ENCODE measurements at regions not wholly inside any gene's neighbourhood (a gene's known extent, or its start where the extent isn't known, plus 50 kb on each side); places are given as distances from the start of the nearest gene placed in this dataset.

GRCh38 chr10:105982735-105983134, 1181.8 kb downstream of the SORCS1 start:
- Histone ChIP-seq H3K4me1 (ENCODE audit: control insufficient read depth in 1 of 2, insufficient read depth in 2 of 2, low read length in 2 of 2) (no peaks in the 10 kb centered on the region), H3K27me3 (ENCODE audit: low read depth, low read length) (no peaks in the 10 kb centered on the region), H3K9me3 (ENCODE audit: control insufficient read depth in 1 of 2, low read length in 2 of 2) (no peaks in the 10 kb centered on the region), H3K4me3 (ENCODE audit: low read depth in 1 of 2, low read length in 2 of 2) (no peak overlapping the region), H3K36me3 (ENCODE audit: control insufficient read depth in 1 of 2, insufficient read depth in 2 of 2, low read length in 2 of 2) (no peaks in the 10 kb centered on the region), H3K27ac (ENCODE audit: low read length) (no peak overlapping the region)

GRCh38 chr10:105981679-105982078, 1182.8 kb downstream of the SORCS1 start:
- Histone ChIP-seq H3K9me3 (ENCODE audit: control insufficient read depth in 1 of 2, low read length in 2 of 2) (no peaks in the 10 kb centered on the region), H3K27ac (ENCODE audit: low read length) (no peak overlapping the region), H3K27me3 (ENCODE audit: low read depth, low read length) (no peaks in the 10 kb centered on the region), H3K4me3 (ENCODE audit: low read depth in 1 of 2, low read length in 2 of 2) (no peak overlapping the region), H3K36me3 (ENCODE audit: control insufficient read depth in 1 of 2, insufficient read depth in 2 of 2, low read length in 2 of 2) (no peaks in the 10 kb centered on the region), H3K4me1 (ENCODE audit: control insufficient read depth in 1 of 2, insufficient read depth in 2 of 2, low read length in 2 of 2) (no peaks in the 10 kb centered on the region)

GRCh38 chr10:105974803-105975456, 1189.6 kb downstream of the SORCS1 start:
- H3K4me3 ChIP-seq (ENCODE audit: low read depth in 1 of 2, low read length in 2 of 2): peak overlapping the region; percentile 11 to 15
- H3K27me3 ChIP-seq (ENCODE audit: low read depth, low read length): no peaks in the 10 kb centered on the region
- H3K27ac ChIP-seq (ENCODE audit: low read length): no peak overlapping the region
- peaks cover 0 to 4% of the 10 kb centered on the region in 2 donors for H3K4me1 ChIP-seq (ENCODE audit: control insufficient read depth in 1 of 2, insufficient read depth in 2 of 2, low read length in 2 of 2)
- H3K9me3 ChIP-seq (ENCODE audit: control insufficient read depth in 1 of 2, low read length in 2 of 2): no peaks in the 10 kb centered on the region
- H3K36me3 ChIP-seq (ENCODE audit: control insufficient read depth in 1 of 2, insufficient read depth in 2 of 2, low read length in 2 of 2): no peaks in the 10 kb centered on the region

GRCh38 chr10:105973902-105974301, 1190.6 kb downstream of the SORCS1 start:
- H3K9me3 ChIP-seq (ENCODE audit: control insufficient read depth in 1 of 2, low read length in 2 of 2): no peaks in the 10 kb centered on the region
- peaks cover 0 to 4% of the 10 kb centered on the region in 2 donors for H3K4me1 ChIP-seq (ENCODE audit: control insufficient read depth in 1 of 2, insufficient read depth in 2 of 2, low read length in 2 of 2)
- no peak overlapping the region for H3K4me3 ChIP-seq (ENCODE audit: low read depth in 1 of 2, low read length in 2 of 2)
- no peak overlapping the region for H3K27ac ChIP-seq (ENCODE audit: low read length)
- no peaks in the 10 kb centered on the region for H3K27me3 ChIP-seq (ENCODE audit: low read depth, low read length)
- no peaks in the 10 kb centered on the region for H3K36me3 ChIP-seq (ENCODE audit: control insufficient read depth in 1 of 2, insufficient read depth in 2 of 2, low read length in 2 of 2)

GRCh38 chr10:105973360-105973759, 1191.1 kb downstream of the SORCS1 start:
- H3K4me1 ChIP-seq (ENCODE audit: control insufficient read depth in 1 of 2, insufficient read depth in 2 of 2, low read length in 2 of 2): peaks cover 0 to 4% of the 10 kb centered on the region in 2 donors
- H3K36me3 ChIP-seq (ENCODE audit: control insufficient read depth in 1 of 2, insufficient read depth in 2 of 2, low read length in 2 of 2): no peaks in the 10 kb centered on the region
- no peak overlapping the region for H3K4me3 ChIP-seq (ENCODE audit: low read depth in 1 of 2, low read length in 2 of 2)
- H3K27me3 ChIP-seq (ENCODE audit: low read depth, low read length): no peaks in the 10 kb centered on the region
- no peak overlapping the region for H3K27ac ChIP-seq (ENCODE audit: low read length)
- H3K9me3 ChIP-seq (ENCODE audit: control insufficient read depth in 1 of 2, low read length in 2 of 2): no peaks in the 10 kb centered on the region

GRCh38 chr10:105971460-105971859, 1193.0 kb downstream of the SORCS1 start:
- Histone ChIP-seq H3K27me3 (ENCODE audit: low read depth, low read length) (no peaks in the 10 kb centered on the region), H3K36me3 (ENCODE audit: control insufficient read depth in 1 of 2, insufficient read depth in 2 of 2, low read length in 2 of 2) (no peaks in the 10 kb centered on the region), H3K4me1 (ENCODE audit: control insufficient read depth in 1 of 2, insufficient read depth in 2 of 2, low read length in 2 of 2) (peaks cover 0 to 4% of the 10 kb centered on the region in 2 donors), H3K27ac (ENCODE audit: low read length) (no peak overlapping the region), H3K9me3 (ENCODE audit: control insufficient read depth in 1 of 2, low read length in 2 of 2) (no peaks in the 10 kb centered on the region), H3K4me3 (ENCODE audit: low read depth in 1 of 2, low read length in 2 of 2) (no peak overlapping the region)

DNA sequence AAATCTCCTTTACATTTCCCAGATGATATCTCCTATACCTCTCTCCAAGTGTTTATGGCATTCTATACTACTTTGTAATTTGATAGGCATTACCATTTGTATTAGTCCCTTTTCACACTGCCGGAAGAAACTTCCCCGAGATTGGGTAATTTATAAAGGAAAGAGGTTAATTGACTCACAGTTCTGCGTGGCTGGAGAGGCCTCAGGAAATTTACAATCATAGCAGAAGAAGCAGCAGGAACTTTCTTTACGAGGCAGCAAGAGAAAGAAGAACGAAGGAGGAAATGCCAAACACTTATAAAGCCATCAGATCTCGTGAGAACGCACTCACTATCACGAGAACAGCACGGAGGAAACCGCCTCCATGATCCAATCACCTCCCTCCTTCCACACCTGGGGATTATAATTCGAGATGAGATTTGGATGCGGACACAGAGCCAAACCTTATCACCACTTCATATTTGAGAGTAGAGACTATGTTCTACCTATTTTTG, 1194.6 kb downstream of the SORCS1 start:
- Histone ChIP-seq H3K4me3 (ENCODE audit: low read depth in 1 of 2, low read length in 2 of 2) (no peak overlapping the region), H3K4me1 (ENCODE audit: control insufficient read depth in 1 of 2, insufficient read depth in 2 of 2, low read length in 2 of 2) (peaks cover 0 to 4% of the 10 kb centered on the region in 2 donors), H3K36me3 (ENCODE audit: control insufficient read depth in 1 of 2, insufficient read depth in 2 of 2, low read length in 2 of 2) (no peaks in the 10 kb centered on the region), H3K9me3 (ENCODE audit: control insufficient read depth in 1 of 2, low read length in 2 of 2) (no peaks in the 10 kb centered on the region), H3K27me3 (ENCODE audit: low read depth, low read length) (no peaks in the 10 kb centered on the region), H3K27ac (ENCODE audit: low read length) (no peak overlapping the region)

DNA sequence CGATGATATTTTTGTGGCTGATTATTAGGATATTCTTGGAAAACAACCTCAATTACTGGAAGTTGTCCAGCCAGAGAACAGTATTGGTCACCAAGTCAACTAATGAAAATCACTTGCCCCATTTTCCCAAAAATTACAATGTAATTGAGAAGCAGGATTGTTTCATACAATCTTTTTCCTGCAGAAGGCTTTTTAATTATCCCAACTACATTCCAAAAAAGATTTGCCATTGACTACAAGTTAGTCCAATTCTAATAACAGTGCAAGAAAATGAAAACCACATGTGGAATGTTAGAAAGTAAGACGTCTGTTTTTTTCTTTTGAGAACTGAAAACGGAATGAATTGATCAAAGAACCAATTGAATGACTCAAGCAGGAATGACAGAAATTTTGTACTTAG, 1195.8 kb downstream of the SORCS1 start:
- H3K36me3 ChIP-seq (ENCODE audit: control insufficient read depth in 1 of 2, insufficient read depth in 2 of 2, low read length in 2 of 2): no peaks in the 10 kb centered on the region
- no peaks in the 10 kb centered on the region for H3K9me3 ChIP-seq (ENCODE audit: control insufficient read depth in 1 of 2, low read length in 2 of 2)
- H3K27me3 ChIP-seq (ENCODE audit: low read depth, low read length): no peaks in the 10 kb centered on the region
- no peaks in the 10 kb centered on the region for H3K4me1 ChIP-seq (ENCODE audit: control insufficient read depth in 1 of 2, insufficient read depth in 2 of 2, low read length in 2 of 2)
- no peak overlapping the region for H3K4me3 ChIP-seq (ENCODE audit: low read depth in 1 of 2, low read length in 2 of 2)
- H3K27ac ChIP-seq (ENCODE audit: low read length): no peak overlapping the region

DNA sequence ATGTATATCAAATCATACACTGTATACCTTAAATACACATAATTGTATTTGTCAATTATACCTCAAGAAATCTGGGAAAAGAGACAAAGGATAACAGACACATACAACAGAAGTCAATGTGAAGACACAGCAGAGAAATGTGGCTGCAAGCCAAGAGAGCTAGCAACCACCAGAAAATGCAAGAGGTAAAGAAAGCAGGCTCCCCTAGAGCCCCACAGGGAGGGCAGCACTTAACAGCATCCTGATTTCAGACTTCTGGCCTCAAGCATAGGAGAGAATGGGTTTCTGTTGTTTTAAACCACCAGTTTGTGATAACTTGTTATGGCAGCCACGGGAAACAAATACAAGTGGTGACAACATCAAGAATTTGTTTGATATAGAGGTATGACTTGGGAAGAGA, 1197.2 kb downstream of the SORCS1 start:
- H3K4me3 ChIP-seq (ENCODE audit: low read depth in 1 of 2, low read length in 2 of 2): no peak overlapping the region
- no peaks in the 10 kb centered on the region for H3K4me1 ChIP-seq (ENCODE audit: control insufficient read depth in 1 of 2, insufficient read depth in 2 of 2, low read length in 2 of 2)
- H3K9me3 ChIP-seq (ENCODE audit: control insufficient read depth in 1 of 2, low read length in 2 of 2): no peaks in the 10 kb centered on the region
- H3K36me3 ChIP-seq (ENCODE audit: control insufficient read depth in 1 of 2, insufficient read depth in 2 of 2, low read length in 2 of 2): no peaks in the 10 kb centered on the region
- H3K27ac ChIP-seq (ENCODE audit: low read length): no peak overlapping the region
- H3K27me3 ChIP-seq (ENCODE audit: low read depth, low read length): no peaks in the 10 kb centered on the region

DNA sequence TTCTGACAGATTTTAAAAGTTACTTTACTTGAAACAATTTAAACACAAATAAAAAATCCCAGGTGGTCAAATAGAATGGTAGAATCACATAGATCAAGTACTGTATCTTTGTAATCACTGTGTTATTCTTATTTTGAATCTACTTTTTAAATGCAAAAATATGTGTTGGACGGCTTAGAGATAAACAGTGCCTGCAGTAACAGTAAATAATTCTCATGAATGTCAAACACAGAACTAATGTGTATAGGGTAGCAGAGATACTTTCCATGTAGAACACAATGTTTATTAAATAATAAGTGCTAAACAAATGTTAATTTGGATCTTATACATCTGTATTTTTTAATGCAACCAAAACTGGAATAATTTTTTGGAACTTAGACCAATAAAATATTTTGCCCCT, 1199.4 kb downstream of the SORCS1 start:
- Histone ChIP-seq H3K4me1 (ENCODE audit: control insufficient read depth in 1 of 2, insufficient read depth in 2 of 2, low read length in 2 of 2) (no peaks in the 10 kb centered on the region), H3K27me3 (ENCODE audit: low read depth, low read length) (no peaks in the 10 kb centered on the region), H3K36me3 (ENCODE audit: control insufficient read depth in 1 of 2, insufficient read depth in 2 of 2, low read length in 2 of 2) (no peaks in the 10 kb centered on the region), H3K9me3 (ENCODE audit: control insufficient read depth in 1 of 2, low read length in 2 of 2) (no peaks in the 10 kb centered on the region), H3K4me3 (ENCODE audit: low read depth in 1 of 2, low read length in 2 of 2) (no peak overlapping the region), H3K27ac (ENCODE audit: low read length) (no peak overlapping the region)

- no peaks in the 10 kb centered on the region for H3K27me3 ChIP-seq (ENCODE audit: low read depth, low read length)
- no peaks in the 10 kb centered on the region for H3K36me3 ChIP-seq (ENCODE audit: control insufficient read depth in 1 of 2, insufficient read depth in 2 of 2, low read length in 2 of 2)
- H3K4me1 ChIP-seq (ENCODE audit: control insufficient read depth in 1 of 2, insufficient read depth in 2 of 2, low read length in 2 of 2): no peaks in the 10 kb centered on the region
- no peak overlapping the region for H3K4me3 ChIP-seq (ENCODE audit: low read depth in 1 of 2, low read length in 2 of 2)
- H3K27ac ChIP-seq (ENCODE audit: low read length): no peak overlapping the region
- H3K9me3 ChIP-seq (ENCODE audit: control insufficient read depth in 1 of 2, low read length in 2 of 2): no peaks in the 10 kb centered on the region
Observed at GRCh38 chr10:105964009-105964408, 1200.5 kb downstream of the SORCS1 start.

DNA sequence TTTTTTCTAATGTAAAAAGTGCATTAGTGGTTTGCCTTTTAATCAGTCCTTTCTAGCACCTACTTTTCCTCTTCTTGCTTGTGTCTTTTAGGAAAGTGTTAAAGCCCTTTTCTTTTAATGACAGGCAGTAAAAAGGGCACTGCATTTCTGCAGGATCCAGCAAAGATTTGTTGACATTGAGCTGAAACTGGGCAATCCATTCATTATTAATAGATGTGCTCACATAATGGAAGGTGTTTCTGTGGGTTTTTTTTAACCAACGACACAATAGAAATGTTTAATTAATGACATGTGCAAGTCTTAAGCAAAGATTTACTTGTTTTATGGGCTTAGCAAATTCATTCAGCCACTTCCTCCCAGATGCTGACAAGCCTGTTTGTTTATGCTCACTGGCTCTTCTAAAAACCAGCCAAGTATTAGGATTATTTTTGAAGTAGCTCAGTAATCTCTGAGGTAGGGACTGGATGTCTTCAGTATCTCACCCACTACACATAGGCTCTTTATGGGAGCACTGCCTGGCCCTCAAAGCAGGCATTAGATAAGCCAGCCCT, 1201.1 kb downstream of the SORCS1 start:
- Histone ChIP-seq H3K36me3 (ENCODE audit: control insufficient read depth in 1 of 2, insufficient read depth in 2 of 2, low read length in 2 of 2) (no peaks in the 10 kb centered on the region), H3K4me1 (ENCODE audit: control insufficient read depth in 1 of 2, insufficient read depth in 2 of 2, low read length in 2 of 2) (no peaks in the 10 kb centered on the region), H3K27ac (ENCODE audit: low read length) (no peak overlapping the region), H3K27me3 (ENCODE audit: low read depth, low read length) (no peaks in the 10 kb centered on the region), H3K4me3 (ENCODE audit: low read depth in 1 of 2, low read length in 2 of 2) (no peak overlapping the region), H3K9me3 (ENCODE audit: control insufficient read depth in 1 of 2, low read length in 2 of 2) (no peaks in the 10 kb centered on the region)
